Heart left ventricle (tissue), 13 donors: ENCODE measurements at regions not wholly inside any gene's neighbourhood (a gene's known extent, or its start where the extent isn't known, plus 50 kb on each side); places are given as distances from the start of the nearest gene placed in this dataset.

Experiments used
- CTCF ChIP-seq, 12 donors: fragments of 200-600 bp; sonication (generic) in 4 of 12; IDR thresholded peaks; one replicate each; pipeline versions ENCODE4 v1.5.0 to v1.8.0; 2018 to 2022; ENCODE audit warnings: antibody characterized with exemption in 12 of 12, mild to moderate bottlenecking in 5 of 12
- POLR2A ChIP-seq, 2 donors: fragments of 450-650 bp; IDR thresholded peaks; one replicate each; pipeline ENCODE4 v1.6.1; 2017; ENCODE audit warnings: antibody characterized with exemption in 2 of 2, mild to moderate bottlenecking in 2 of 2, moderate library complexity in 2 of 2
- donor health status: ischemic (EF 13 %, LVEDD 7.1; RV severe dilation, severe dysfunction).
- donor health status: DM: no; HTN: yes; CAD: no.
- donor health status: DM: no; HTN: no; CAD: no.
- donor health status: ischemic (EF 25% LVEDD 6.9; RV normal size, moderate dysfunction).
- donor health status: ischemic (EF 25% LVEDD 5.7; RV mildly dilated, moderate dysfunction).
- donor health status: ischemic (EF 35%, LVEDD 5.7; RV mildly dilated, moderate dysfunction).
- donor health status: nonischemic (EF 11% LVEDD 7.7; RV severe dilation, severe dysfunction).
- donor health status: DM: yes; HTN: yes; CAD: no.
- donor health status: PGD.
- donor health status: ischemic (EF 29% LVEDD 5.4; RV normal size, mild dysfunction).
- donor health status: nonischemic (EF 23%, LVEDD 6.1; RV moderate dilation, normal function).

DNA sequence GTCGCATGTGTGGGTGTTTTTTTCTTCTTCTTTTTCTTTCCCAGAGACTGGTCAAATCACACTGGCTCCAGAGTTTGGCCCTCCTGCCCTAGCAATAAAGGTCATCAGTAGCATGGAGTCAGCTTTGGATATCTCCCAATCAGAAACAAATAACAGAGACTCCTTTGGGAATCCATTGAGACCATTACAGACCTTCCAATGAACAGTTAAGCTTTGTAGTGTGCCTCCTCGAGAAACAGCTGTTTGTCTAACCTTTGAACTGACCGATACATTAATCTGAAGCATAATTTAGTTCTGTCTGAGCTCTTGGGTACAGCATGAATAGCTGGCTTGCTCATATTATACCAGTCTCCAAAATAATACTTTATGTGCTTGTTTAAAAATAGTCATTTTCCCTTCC is 1103.2 kb downstream of the GATA3 start:
- TF ChIP-seq CTCF (IDR thresholded peaks at IDR 0.05) = no peak
- no peak for TF ChIP-seq POLR2A (IDR thresholded peaks at IDR 0.05)
